ENCODE measurements at regions not wholly inside any gene's neighbourhood (a gene's known extent, or its start where the extent isn't known, plus 50 kb on each side); places are given as distances from the start of the nearest gene placed in this dataset.

GRCh38 chr4:136811496-136812077 lies 720.7 kb downstream of the PCDH18 start:
- no peak for TF ChIP-seq CTCF (IDR thresholded peaks at IDR 0.05)
- TF ChIP-seq ZFX (IDR thresholded peaks at IDR 0.05; ENCODE audit: borderline replicate concordance): no peak
